Common myeloid progenitor, CD34-positive (primary cell): ENCODE measurements at regions not wholly inside any gene's neighbourhood (a gene's known extent, or its start where the extent isn't known, plus 50 kb on each side); places are given as distances from the start of the nearest gene placed in this dataset.

Experiments
- CTCF ChIA-PET: fragments of 350-600 bp; sonication (Branson Sonifier 250); formaldehyde crosslinking; loops from one replicate; lab custom pipeline; 2021; ENCODE audit warnings: antibody characterized with exemption; lab: Charles Lee
- POLR2A ChIA-PET: fragments of 350-600 bp; sonication (Branson Sonifier 250); formaldehyde crosslinking; loops from one replicate; lab custom pipeline; 2021; ENCODE audit warnings: antibody characterized with exemption; lab: Charles Lee
- DNase-seq, 3 donors: peaks; one replicate each; pipeline versions ENCODE4 v3.0.0 to v3.0.0-alpha.2; 2013
- H3K27ac ChIP-seq, 2 experiments: 1 replicate in 1 of 2; 2 replicates in 1 of 2; pipeline ENCODE4 v1.7.0; 2013; ENCODE audit warnings: inconsistent platforms in 2 of 2, low read length in 2 of 2, mild to moderate bottlenecking in 2 of 2, low read depth in 1 of 2, moderate library complexity in 1 of 2; ENCODE audit not compliant: severe bottlenecking in 2 of 2, insufficient read depth in 1 of 2, poor library complexity in 1 of 2
- H3K27me3 ChIP-seq, 5 experiments: replicated peaks in 2 of 5; 1 replicate in 3 of 5; 2 replicates in 2 of 5; pipeline versions ENCODE4 v1.6.1 to v1.7.0; 2013; ENCODE audit warnings: low read length in 4 of 5, mild to moderate bottlenecking in 2 of 5, moderate library complexity in 2 of 5, inconsistent platforms in 1 of 5; ENCODE audit not compliant: insufficient read depth in 5 of 5, control insufficient read depth in 4 of 5
- H3K36me3 ChIP-seq, 4 experiments: 1 replicate in 2 of 4; 2 replicates in 2 of 4; pipeline versions ENCODE4 v1.6.1 to v1.7.0; 2013; ENCODE audit warnings: low read length in 3 of 4, control low read depth in 1 of 4, mild to moderate bottlenecking in 1 of 4; ENCODE audit not compliant: control insufficient read depth in 4 of 4, insufficient read depth in 4 of 4
- H3K4me1 ChIP-seq, 4 experiments: 1 replicate in 3 of 4; 2 replicates in 1 of 4; pipeline versions ENCODE4 v1.6.1 to v1.7.1; 2013; ENCODE audit warnings: low read length in 3 of 4, mild to moderate bottlenecking in 3 of 4, control low read depth in 1 of 4, inconsistent platforms in 1 of 4, moderate library complexity in 1 of 4; ENCODE audit not compliant: control insufficient read depth in 4 of 4, insufficient read depth in 4 of 4; ENCODE audit errors: control extremely low read depth in 1 of 4
- H3K4me3 ChIP-seq, 7 experiments: 1 replicate in 4 of 7; 2 replicates in 3 of 7; pipeline versions ENCODE4 v1.5.1 to v1.7.0; 2013; ENCODE audit warnings: mild to moderate bottlenecking in 7 of 7, low read length in 6 of 7, moderate library complexity in 6 of 7, inconsistent platforms in 2 of 7, low read depth in 2 of 7, control low read depth in 1 of 7; ENCODE audit not compliant: insufficient read depth in 4 of 7, control insufficient read depth in 1 of 7; ENCODE audit errors: extremely low read depth in 1 of 7
- H3K9me3 ChIP-seq, 5 experiments: 1 replicate in 4 of 5; 2 replicates in 1 of 5; pipeline versions ENCODE4 v1.6.1 to v1.7.1; 2013; ENCODE audit warnings: low read length in 4 of 5, mild to moderate bottlenecking in 2 of 5, inconsistent platforms in 1 of 5, low read depth in 1 of 5, moderate library complexity in 1 of 5; ENCODE audit not compliant: control insufficient read depth in 4 of 5, insufficient read depth in 2 of 5; ENCODE audit errors: control extremely low read depth in 1 of 5
- WGBS: methylation state at CpG from one replicate; pipeline ENCODE4 v1.1.5; 2013; ENCODE audit not compliant: insufficient coverage; 5-methylcytosine and 5-hydroxymethylcytosine counted together

- Histone ChIP-seq H3K4me3 (peak overlapping the region in 2 of 7 experiments; percentile 26 to 37), H3K4me1 (peaks cover 20 to 58% (median 41%) of the 10 kb centered on the region in 4 experiments), H3K27me3 (no peaks in the 10 kb centered on the region), H3K36me3 (peaks cover 0 to 4% (median 0%) of the 10 kb centered on the region in 4 experiments), H3K9me3 (no peaks in the 10 kb centered on the region), H3K27ac (peak overlapping the region; percentile 36 to 75)
- POLR2A ChIA-PET: interaction anchor here (1.0 to 2.5 kb wide), 4 partner anchors 9 to 30 kb away, joined by 5 to 17 read pairs (median 8); a partner anchor contains a TSS
- no peak for DNase-seq
- WGBS: 77% methylated on average over 11 of the region's 18 CpGs
- CTCF ChIA-PET: interaction anchor here (0.6 to 6.7 kb wide), 13 partner anchors 9 to 98 kb away, joined by 3 to 43 read pairs (median 6); a partner anchor contains a TSS
These were observed 57.0 kb upstream of the PNMA1 start for GRCh38 chr14:73770977-73771847.

DNA sequence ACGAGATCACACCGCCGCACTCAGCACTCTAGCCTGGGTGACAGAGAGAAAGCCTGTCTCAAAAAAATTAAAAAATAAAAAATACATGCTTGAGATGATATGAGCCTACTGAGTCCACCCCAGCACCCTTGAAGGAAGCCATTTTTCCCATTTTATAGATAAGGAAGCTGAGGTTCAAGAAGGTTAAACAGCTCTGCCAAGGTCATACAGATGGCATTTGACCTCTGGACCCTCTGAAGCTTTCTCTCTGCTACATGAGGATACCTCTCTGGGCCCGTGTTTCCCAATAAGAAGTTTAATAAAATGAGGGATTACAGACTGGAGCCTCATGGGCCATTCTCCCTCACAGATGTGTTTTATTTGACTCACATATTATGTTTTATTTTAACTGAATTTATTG lies 53.9 kb upstream of the PNMA1 start:
- POLR2A ChIA-PET: interaction anchor here (0.6 to 1.2 kb wide), 2 partner anchors 8 to 222 kb away, joined by 3 read pairs; a partner anchor contains a TSS
- CTCF ChIA-PET: interaction anchor here (0.8 to 4.8 kb wide), 6 partner anchors 9 to 39 kb away, joined by 3 to 32 read pairs (median 4); no protein-coding TSS in a partner anchor
- whole genome bisulfite sequencing: 96% methylated on average over 3 of the region's 4 CpGs
- no peaks in the 10 kb centered on the region for H3K9me3 ChIP-seq
- H3K4me1 ChIP-seq: peaks cover 30 to 62% (median 47%) of the 10 kb centered on the region in 4 experiments
- H3K36me3 ChIP-seq: no peaks in the 10 kb centered on the region
- no peak overlapping the region for H3K4me3 ChIP-seq
- H3K27me3 ChIP-seq: no peaks in the 10 kb centered on the region
- H3K27ac ChIP-seq: no peak overlapping the region
- DNase-seq: no peak

GRCh38 chr14:73764406-73765280 lies 50.5 kb upstream of the PNMA1 start:
- 34% methylated on average over 7 of the region's 8 CpGs for WGBS
- Histone ChIP-seq H3K27ac (peak overlapping the region in 1 of 2 experiments; percentile 39), H3K4me3 (no peak overlapping the region), H3K9me3 (no peaks in the 10 kb centered on the region), H3K36me3 (no peaks in the 10 kb centered on the region), H3K27me3 (no peaks in the 10 kb centered on the region), H3K4me1 (peaks cover 22 to 65% (median 53%) of the 10 kb centered on the region in 4 experiments)
- DNase-seq: peak in 2 of 3 donors; percentile 85 to 86
- POLR2A ChIA-PET: interaction anchor here (0.6 to 1.5 kb wide), 3 partner anchors 8 to 21 kb away, joined by 3 to 9 read pairs (median 3); no protein-coding TSS in a partner anchor
- CTCF ChIA-PET: interaction anchor here (0.8 to 4.8 kb wide), 14 partner anchors 9 to 62 kb away, joined by 3 to 32 read pairs (median 4); no protein-coding TSS in a partner anchor
